OCI-LY1 (cell line): ENCODE measurements at regions not wholly inside any gene's neighbourhood (a gene's known extent, or its start where the extent isn't known, plus 50 kb on each side); places are given as distances from the start of the nearest gene placed in this dataset.

ENCODE experiments used
- H2AFZ ChIP-seq: fragments of 200-600 bp; sonication (generic), shearing (Covaris generic); 2 replicates; pipeline ENCODE4 v1.6.0; 2014; ENCODE audit warnings: antibody characterized with exemption, mild to moderate bottlenecking, low read length
- H3F3A ChIP-seq: fragments of 200-600 bp; sonication (generic), shearing (Covaris generic); 2 replicates; pipeline ENCODE4 v1.6.0; 2014; ENCODE audit warnings: mild to moderate bottlenecking, antibody characterized with exemption, low read length, moderate library complexity; ENCODE audit not compliant: insufficient read depth
- H3K27ac ChIP-seq: fragments of 200-600 bp; sonication (generic); 2 replicates; pipeline ENCODE4 v1.5.1; 2014; ENCODE audit warnings: low read length, mixed run types, mild to moderate bottlenecking, low read depth; ENCODE audit not compliant: poor library complexity, severe bottlenecking
- H3K27me3 ChIP-seq: fragments of 200-600 bp; sonication (generic); 2 replicates; pipeline ENCODE4 v1.6.0; 2014; ENCODE audit warnings: antibody characterized with exemption, mild to moderate bottlenecking, low read length, moderate library complexity; ENCODE audit not compliant: insufficient read depth
- H3K36me3 ChIP-seq: fragments of 200-600 bp; sonication (generic); 2 replicates; pipeline ENCODE4 v1.6.1; 2014; ENCODE audit warnings: mild to moderate bottlenecking, antibody characterized with exemption, low read length, moderate library complexity, mixed read lengths; ENCODE audit not compliant: insufficient read depth
- H3K4me1 ChIP-seq: fragments of 200-600 bp; sonication (generic); 2 replicates; pipeline ENCODE4 v1.5.1; 2014; ENCODE audit warnings: mild to moderate bottlenecking, low read length, moderate library complexity; ENCODE audit not compliant: insufficient read depth, severe bottlenecking
- H3K4me2 ChIP-seq: fragments of 200-600 bp; sonication (generic), shearing (Covaris generic); 2 replicates; pipeline ENCODE4 v1.6.1; 2014; ENCODE audit warnings: low read length
- H3K4me3 ChIP-seq: fragments of 200-600 bp; sonication (generic); 2 replicates; pipeline ENCODE4 v1.5.1; 2014; ENCODE audit warnings: low read length, low read depth, mild to moderate bottlenecking, mixed read lengths; ENCODE audit not compliant: poor library complexity, severe bottlenecking
- H3K79me2 ChIP-seq: fragments of 200-600 bp; shearing (Covaris generic); 2 replicates; pipeline ENCODE4 v1.6.1; 2016; ENCODE audit warnings: mixed run types, low read length, mixed read lengths; ENCODE audit not compliant: insufficient read depth
- H3K9ac ChIP-seq: fragments of 200-600 bp; sonication (generic), shearing (Covaris generic); 2 replicates; pipeline ENCODE4 v1.6.1; 2014; ENCODE audit warnings: mild to moderate bottlenecking, low read length, mixed read lengths
- H3K9me2 ChIP-seq: fragments of 200-600 bp; sonication (generic), shearing (Covaris generic); 2 replicates; pipeline ENCODE4 v1.6.1; 2014; ENCODE audit warnings: low read depth, mild to moderate bottlenecking, low read length, mixed read lengths
- H3K9me3 ChIP-seq: fragments of 200-600 bp; shearing (Covaris generic); 2 replicates; pipeline ENCODE4 v1.6.1; 2014; ENCODE audit warnings: low read length, mixed read lengths
- H4K20me1 ChIP-seq: fragments of 200-600 bp; sonication (generic), shearing (Covaris generic); 2 replicates; pipeline ENCODE4 v1.6.0; 2016; ENCODE audit warnings: mild to moderate bottlenecking, low read length; ENCODE audit not compliant: insufficient read depth
- EZH2 ChIP-seq: fragments of 200-600 bp; sonication (generic), shearing (Covaris generic); IDR thresholded peaks from 2 replicates; pipeline ENCODE4 v1.8.0; 2017; ENCODE audit warnings: borderline replicate concordance, mixed run types, mild to moderate bottlenecking, antibody characterized with exemption, low read length, moderate library complexity, mixed read lengths
- TF ChIP-seq, protein P1 (sequence below): fragments of 200-600 bp; sonication (generic), shearing (Covaris generic); IDR thresholded peaks from 2 replicates; pipeline ENCODE4 v1.5.1; 2017; ENCODE audit warnings: mild to moderate bottlenecking, antibody characterized with exemption, low read length, moderate library complexity, mixed read lengths

DNA sequence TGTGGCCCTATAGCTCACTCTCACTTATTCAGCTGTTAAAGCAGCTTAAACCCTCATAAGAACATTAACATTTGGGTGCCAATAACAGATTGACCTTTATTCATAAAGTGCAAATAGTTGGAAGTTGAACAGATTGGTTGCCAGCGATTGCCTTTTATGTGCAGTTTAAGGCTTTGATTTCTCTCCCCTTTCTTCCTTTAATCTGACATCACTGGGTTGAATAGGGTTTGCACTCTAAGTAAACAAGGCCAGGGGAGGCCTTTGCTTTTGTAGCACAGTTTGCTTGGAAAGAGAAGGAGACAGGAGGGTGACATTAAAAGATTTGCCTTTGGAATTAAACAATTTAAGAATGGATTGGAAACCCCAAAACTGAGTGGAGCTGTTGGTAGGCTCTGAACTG is 114.3 kb downstream of the NKX6-1 start:
- H3K4me3 ChIP-seq, result no peak overlapping the region
- H3K4me2 ChIP-seq, result no peak overlapping the region
- H3K9me2 ChIP-seq, result no peaks in the 10 kb centered on the region
- H3K36me3 ChIP-seq, result no peaks in the 10 kb centered on the region
- TF ChIP-seq EZH2, result no peak
- TF ChIP-seq, protein P1, sequence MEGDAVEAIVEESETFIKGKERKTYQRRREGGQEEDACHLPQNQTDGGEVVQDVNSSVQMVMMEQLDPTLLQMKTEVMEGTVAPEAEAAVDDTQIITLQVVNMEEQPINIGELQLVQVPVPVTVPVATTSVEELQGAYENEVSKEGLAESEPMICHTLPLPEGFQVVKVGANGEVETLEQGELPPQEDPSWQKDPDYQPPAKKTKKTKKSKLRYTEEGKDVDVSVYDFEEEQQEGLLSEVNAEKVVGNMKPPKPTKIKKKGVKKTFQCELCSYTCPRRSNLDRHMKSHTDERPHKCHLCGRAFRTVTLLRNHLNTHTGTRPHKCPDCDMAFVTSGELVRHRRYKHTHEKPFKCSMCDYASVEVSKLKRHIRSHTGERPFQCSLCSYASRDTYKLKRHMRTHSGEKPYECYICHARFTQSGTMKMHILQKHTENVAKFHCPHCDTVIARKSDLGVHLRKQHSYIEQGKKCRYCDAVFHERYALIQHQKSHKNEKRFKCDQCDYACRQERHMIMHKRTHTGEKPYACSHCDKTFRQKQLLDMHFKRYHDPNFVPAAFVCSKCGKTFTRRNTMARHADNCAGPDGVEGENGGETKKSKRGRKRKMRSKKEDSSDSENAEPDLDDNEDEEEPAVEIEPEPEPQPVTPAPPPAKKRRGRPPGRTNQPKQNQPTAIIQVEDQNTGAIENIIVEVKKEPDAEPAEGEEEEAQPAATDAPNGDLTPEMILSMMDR, result no peak
- H3K4me1 ChIP-seq, result no peaks in the 10 kb centered on the region
- H3K27me3 ChIP-seq, result no peaks in the 10 kb centered on the region
- H3K27ac ChIP-seq, result no peak overlapping the region
- H3F3A ChIP-seq, result no peaks in the 10 kb centered on the region
- no peaks in the 10 kb centered on the region for H4K20me1 ChIP-seq
- H3K79me2 ChIP-seq, result no peaks in the 10 kb centered on the region
- no peak overlapping the region for H2AFZ ChIP-seq
- no peak overlapping the region for H3K9ac ChIP-seq
- no peaks in the 10 kb centered on the region for H3K9me3 ChIP-seq

DNA sequence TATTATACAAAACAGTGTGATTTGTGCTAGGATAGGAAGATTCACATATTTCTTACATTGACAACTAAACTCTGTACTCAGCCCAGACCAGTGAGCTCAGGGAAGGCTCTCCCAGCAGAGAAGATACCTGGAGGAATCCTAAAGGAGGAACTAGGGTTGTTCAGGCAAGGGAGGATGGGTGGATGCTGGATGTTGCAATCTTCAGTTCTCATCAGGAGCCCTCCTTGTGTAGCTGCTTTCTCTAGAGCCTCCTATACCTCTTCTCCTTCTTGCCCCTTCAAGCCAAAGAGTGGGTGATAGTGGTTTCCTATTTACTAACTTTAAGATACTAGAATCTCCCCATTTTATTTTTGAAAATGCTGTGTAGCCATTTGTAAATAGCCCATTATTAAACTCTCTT is 117.3 kb downstream of the NKX6-1 start:
- Histone ChIP-seq H4K20me1 (no peaks in the 10 kb centered on the region), H3K9ac (no peak overlapping the region), H2AFZ (no peak overlapping the region), H3K4me3 (no peak overlapping the region), H3K9me2 (no peaks in the 10 kb centered on the region), H3K27me3 (no peaks in the 10 kb centered on the region), H3F3A (no peaks in the 10 kb centered on the region), H3K79me2 (no peaks in the 10 kb centered on the region), H3K27ac (no peak overlapping the region), H3K9me3 (no peaks in the 10 kb centered on the region), H3K4me1 (no peaks in the 10 kb centered on the region), H3K4me2 (no peak overlapping the region), H3K36me3 (no peaks in the 10 kb centered on the region)
- TF ChIP-seq, protein P1, result no peak
- TF ChIP-seq EZH2, result no peak

DNA sequence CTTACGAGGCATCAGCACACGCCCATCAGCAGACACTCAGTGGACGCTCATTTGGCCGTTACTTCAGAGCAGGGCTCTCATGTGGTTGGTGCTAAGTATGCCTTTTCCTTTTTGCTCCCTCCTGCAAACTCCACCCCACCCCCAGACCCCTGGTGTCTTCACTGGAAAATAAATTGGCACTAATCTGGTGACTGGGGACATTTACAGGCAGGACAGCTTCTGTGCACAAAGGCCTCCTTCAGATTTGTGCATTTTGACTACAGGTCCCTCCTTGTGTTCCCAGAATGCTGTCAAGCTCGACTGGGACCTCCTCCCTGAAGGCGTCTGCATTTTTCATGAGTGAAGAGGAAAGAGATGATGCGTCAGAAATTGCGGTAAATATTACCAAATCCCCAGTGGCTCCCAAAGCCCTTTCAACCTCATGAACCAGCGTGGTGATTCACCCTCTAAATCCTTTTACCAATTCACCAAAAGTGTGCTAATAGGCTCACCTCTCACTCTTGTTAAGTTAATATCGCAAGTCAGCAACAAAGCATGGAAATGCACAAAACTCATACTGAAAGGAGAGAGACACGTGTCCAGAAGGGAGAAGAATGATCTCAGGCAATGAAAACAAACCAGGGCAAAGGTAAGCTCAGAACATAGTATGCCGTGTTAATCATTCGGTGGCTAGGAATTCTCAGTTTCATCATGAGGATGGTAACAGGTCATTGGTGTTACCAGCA is 119.0 kb downstream of the NKX6-1 start:
- no peak overlapping the region for H3K27ac ChIP-seq
- H4K20me1 ChIP-seq, result no peaks in the 10 kb centered on the region
- no peak overlapping the region for H2AFZ ChIP-seq
- H3K9ac ChIP-seq, result no peak overlapping the region
- H3K4me2 ChIP-seq, result no peak overlapping the region
- H3K79me2 ChIP-seq, result no peaks in the 10 kb centered on the region
- no peak overlapping the region for H3K4me3 ChIP-seq
- no peaks in the 10 kb centered on the region for H3K36me3 ChIP-seq
- no peaks in the 10 kb centered on the region for H3K4me1 ChIP-seq
- H3F3A ChIP-seq, result no peaks in the 10 kb centered on the region
- H3K9me2 ChIP-seq, result no peaks in the 10 kb centered on the region
- H3K9me3 ChIP-seq, result no peaks in the 10 kb centered on the region
- TF ChIP-seq, protein P1, result no peak
- TF ChIP-seq EZH2, result no peak
- no peaks in the 10 kb centered on the region for H3K27me3 ChIP-seq
